Liver (tissue), 8 donors: ENCODE measurements at regions not wholly inside any gene's neighbourhood (a gene's known extent, or its start where the extent isn't known, plus 50 kb on each side); places are given as distances from the start of the nearest gene placed in this dataset.

Source experiments
- DNase-seq: peaks from one replicate; pipeline ENCODE4 v3.0.0-alpha.2; 2017; ENCODE audit warnings: low spot score
- H3K27ac ChIP-seq, 2 donors: one replicate each; pipeline ENCODE4 v1.7.0; 2013; ENCODE audit warnings: inconsistent platforms in 2 of 2, low read length in 2 of 2, control low read depth in 1 of 2, low read depth in 1 of 2, mild to moderate bottlenecking in 1 of 2
- H3K27me3 ChIP-seq, 4 donors: one replicate each; pipeline versions ENCODE4 v1.6.1 to v1.7.0; 2013; ENCODE audit warnings: low read length in 3 of 4, inconsistent platforms in 1 of 4, mild to moderate bottlenecking in 1 of 4, moderate library complexity in 1 of 4; ENCODE audit not compliant: control insufficient read depth in 4 of 4, insufficient read depth in 4 of 4
- H3K36me3 ChIP-seq, 4 donors: one replicate each; pipeline versions ENCODE4 v1.6.1 to v1.7.0; 2013; ENCODE audit warnings: low read length in 3 of 4, mild to moderate bottlenecking in 3 of 4, low read depth in 1 of 4, moderate library complexity in 1 of 4; ENCODE audit not compliant: control insufficient read depth in 4 of 4, insufficient read depth in 3 of 4
- H3K4me1 ChIP-seq, 4 donors: one replicate each; pipeline versions ENCODE4 v1.6.1 to v1.7.0; 2013; ENCODE audit warnings: low read length in 3 of 4, mild to moderate bottlenecking in 3 of 4, moderate library complexity in 1 of 4; ENCODE audit not compliant: control insufficient read depth in 4 of 4, insufficient read depth in 4 of 4
- H3K4me3 ChIP-seq, 3 donors: one replicate each; pipeline versions ENCODE4 v1.6.1 to v1.7.0; 2013; ENCODE audit warnings: low read length in 3 of 3, control low read depth in 1 of 3, low read depth in 1 of 3, mild to moderate bottlenecking in 1 of 3
- H3K9ac ChIP-seq, 2 donors: one replicate each; pipeline ENCODE4 v1.7.0; 2013; ENCODE audit warnings: low read length in 2 of 2, mild to moderate bottlenecking in 2 of 2, moderate library complexity in 2 of 2, control low read depth in 1 of 2, low read depth in 1 of 2
- H3K9me3 ChIP-seq, 4 donors: one replicate each; pipeline versions ENCODE4 v1.6.1 to v1.7.0; 2013; ENCODE audit warnings: low read length in 3 of 4; ENCODE audit not compliant: control insufficient read depth in 4 of 4
- ATF3 ChIP-seq: IDR thresholded peaks from 2 replicates; pipeline ENCODE4 v1.6.1; 2016; ENCODE audit warnings: antibody characterized with exemption
- EGR1 ChIP-seq, 2 donors: IDR thresholded peaks; 2 replicates each; pipeline ENCODE4 v1.6.1; 2016 to 2018; ENCODE audit warnings: antibody characterized with exemption in 2 of 2, low read depth in 2 of 2
- FOXA1 ChIP-seq: IDR thresholded peaks from 2 replicates; pipeline ENCODE4 v1.6.1; 2016; ENCODE audit warnings: antibody characterized with exemption
- FOXA2 ChIP-seq: IDR thresholded peaks from 2 replicates; pipeline ENCODE4 v1.6.1; 2016; ENCODE audit warnings: antibody characterized with exemption
- GABPA ChIP-seq, 2 donors: IDR thresholded peaks in 1 of 2; conservative IDR thresholded peaks in 1 of 2; 2 replicates each; pipeline ENCODE4 v1.6.1; 2016; ENCODE audit warnings: antibody characterized with exemption in 2 of 2, mild to moderate bottlenecking in 1 of 2, moderate library complexity in 1 of 2
- HNF4A ChIP-seq, 2 donors: conservative IDR thresholded peaks; 2 replicates each; pipeline ENCODE4 v1.6.1; 2016; ENCODE audit warnings: antibody characterized with exemption in 2 of 2, mild to moderate bottlenecking in 2 of 2
- HNF4G ChIP-seq: IDR thresholded peaks from 2 replicates; pipeline ENCODE4 v1.6.1; 2016; ENCODE audit warnings: antibody characterized with exemption
- JUND ChIP-seq, 2 donors: IDR thresholded peaks; 2 replicates each; pipeline ENCODE4 v1.6.1; 2016; ENCODE audit warnings: antibody characterized with exemption in 2 of 2
- NR2F2 ChIP-seq: IDR thresholded peaks from 2 replicates; pipeline ENCODE4 v1.6.1; 2016; ENCODE audit warnings: antibody characterized with exemption
- RAD21 ChIP-seq, 2 donors: IDR thresholded peaks; 2 replicates each; pipeline ENCODE4 v1.6.1; 2016; ENCODE audit warnings: antibody characterized with exemption in 2 of 2, mild to moderate bottlenecking in 2 of 2
- REST ChIP-seq: IDR thresholded peaks from 2 replicates; pipeline ENCODE4 v1.6.1; 2016; ENCODE audit warnings: antibody characterized with exemption, mild to moderate bottlenecking
- RXRA ChIP-seq, 2 donors: IDR thresholded peaks; 2 replicates each; pipeline ENCODE4 v1.6.1; 2017 to 2018; ENCODE audit warnings: antibody characterized with exemption in 2 of 2, mild to moderate bottlenecking in 1 of 2
- SP1 ChIP-seq: IDR thresholded peaks from 2 replicates; pipeline ENCODE4 v1.6.1; 2018; ENCODE audit warnings: antibody characterized with exemption, mild to moderate bottlenecking
- TAF1 ChIP-seq: conservative IDR thresholded peaks from 2 replicates; pipeline ENCODE4 v1.6.1; 2016; ENCODE audit warnings: antibody characterized with exemption, mild to moderate bottlenecking
- YY1 ChIP-seq: IDR thresholded peaks from 2 replicates; pipeline ENCODE4 v1.6.1; 2016; ENCODE audit warnings: antibody characterized with exemption, mild to moderate bottlenecking
- WGBS: extraction: QIAGEN DNeasy Blood & Tissue Kit; methylation state at CpG from one replicate; pipeline ENCODE4 v1.1.7; 2013; 5-methylcytosine and 5-hydroxymethylcytosine counted together
- TF ChIP-seq, protein P1 (sequence below): fragments of 150-350 bp; IDR thresholded peaks from 2 replicates; pipeline ENCODE4 v1.5.1; 2017; ENCODE audit warnings: improper control_type of control experiment, low read depth, low read length; ENCODE audit not compliant: missing input control
- TF ChIP-seq, protein P2 (sequence below): IDR thresholded peaks from 2 replicates; pipeline ENCODE4 v1.6.1; 2016; ENCODE audit warnings: antibody characterized with exemption
- TF ChIP-seq, protein P3 (sequence below): IDR thresholded peaks from 2 replicates; pipeline ENCODE4 v1.6.1; 2016; ENCODE audit warnings: antibody characterized with exemption
- donor health status: healthy.
- donor health status: healthy.
- donor health status: healthy.
- donor health status: healthy.
- donor health status: healthy.

GRCh38 chr22:49036513-49036912, 791.2 kb downstream of the BRD1 start:
- WGBS: 64% methylated on average over 10 of the region's 10 CpGs
- no peak for DNase-seq
- Histone ChIP-seq H3K4me3 (no peak overlapping the region), H3K36me3 (no peaks in the 10 kb centered on the region), H3K27me3 (no peaks in the 10 kb centered on the region), H3K9me3 (no peaks in the 10 kb centered on the region), H3K27ac (no peak overlapping the region), H3K9ac (no peak overlapping the region), H3K4me1 (peaks cover 0 to 9% (median 4%) of the 10 kb centered on the region in 4 donors)
- TF ChIP-seq FOXA2 (no peak), EGR1 (IDR thresholded peaks at IDR 0.05; ENCODE audit: low read depth in 2 of 2) (no peak), REST (no peak), SP1 (no peak)
- TF ChIP-seq, protein P1, sequence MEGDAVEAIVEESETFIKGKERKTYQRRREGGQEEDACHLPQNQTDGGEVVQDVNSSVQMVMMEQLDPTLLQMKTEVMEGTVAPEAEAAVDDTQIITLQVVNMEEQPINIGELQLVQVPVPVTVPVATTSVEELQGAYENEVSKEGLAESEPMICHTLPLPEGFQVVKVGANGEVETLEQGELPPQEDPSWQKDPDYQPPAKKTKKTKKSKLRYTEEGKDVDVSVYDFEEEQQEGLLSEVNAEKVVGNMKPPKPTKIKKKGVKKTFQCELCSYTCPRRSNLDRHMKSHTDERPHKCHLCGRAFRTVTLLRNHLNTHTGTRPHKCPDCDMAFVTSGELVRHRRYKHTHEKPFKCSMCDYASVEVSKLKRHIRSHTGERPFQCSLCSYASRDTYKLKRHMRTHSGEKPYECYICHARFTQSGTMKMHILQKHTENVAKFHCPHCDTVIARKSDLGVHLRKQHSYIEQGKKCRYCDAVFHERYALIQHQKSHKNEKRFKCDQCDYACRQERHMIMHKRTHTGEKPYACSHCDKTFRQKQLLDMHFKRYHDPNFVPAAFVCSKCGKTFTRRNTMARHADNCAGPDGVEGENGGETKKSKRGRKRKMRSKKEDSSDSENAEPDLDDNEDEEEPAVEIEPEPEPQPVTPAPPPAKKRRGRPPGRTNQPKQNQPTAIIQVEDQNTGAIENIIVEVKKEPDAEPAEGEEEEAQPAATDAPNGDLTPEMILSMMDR: no peak

DNA sequence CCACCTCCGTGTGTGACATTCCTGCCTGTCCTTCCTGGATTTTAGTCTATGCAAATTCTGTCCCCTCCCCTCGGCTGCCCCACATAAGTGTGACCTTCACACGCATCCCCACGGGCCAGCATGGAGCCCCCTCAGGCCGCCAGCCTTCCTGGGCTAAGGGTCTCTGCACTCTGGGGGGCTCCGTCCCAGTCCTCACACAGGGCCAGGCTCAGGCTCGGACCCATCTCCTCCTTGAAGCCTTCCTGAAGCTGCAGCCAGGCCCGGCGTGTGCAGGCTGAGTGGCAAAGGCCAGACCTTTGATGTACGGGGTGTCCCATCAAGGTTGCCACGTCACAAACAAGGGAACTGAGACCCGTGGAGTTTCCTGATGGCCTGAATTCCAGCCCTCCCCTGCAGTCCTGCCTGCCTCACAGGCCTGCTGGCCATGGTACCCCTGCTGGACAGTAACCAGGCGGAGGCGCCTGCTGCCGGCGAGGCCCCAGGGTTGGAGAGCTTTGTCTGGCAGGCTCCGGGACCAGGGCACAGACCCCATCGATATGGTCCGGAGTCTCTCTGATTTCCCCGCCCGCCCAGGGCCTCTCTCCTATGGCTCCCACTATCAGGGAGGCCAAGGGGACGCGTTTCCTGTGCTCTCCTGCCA, 791.7 kb downstream of the BRD1 start:
- no peaks in the 10 kb centered on the region for H3K9me3 ChIP-seq
- H3K4me3 ChIP-seq: no peak overlapping the region
- peaks cover 0 to 9% (median 4%) of the 10 kb centered on the region in 4 donors for H3K4me1 ChIP-seq
- no peaks in the 10 kb centered on the region for H3K36me3 ChIP-seq
- no peak overlapping the region for H3K27ac ChIP-seq
- TF ChIP-seq, protein P1: no peak
- TF ChIP-seq EGR1 (IDR thresholded peaks at IDR 0.05; ENCODE audit: low read depth in 2 of 2) (no peak), NR2F2 (no peak), REST (no peak), TAF1 (no peak), HNF4G (no peak), FOXA1 (no peak), SP1 (no peak), JUND (IDR thresholded peaks at IDR 0.05) (no peak), RXRA (IDR thresholded peaks at IDR 0.05) (no peak), HNF4A (conservative IDR thresholded peaks at IDR 0.05) (no peak), ATF3 (no peak), FOXA2 (no peak), GABPA (IDR thresholded peaks at IDR 0.05 in 1 of 2, conservative IDR thresholded peaks at IDR 0.05 in 1 of 2) (no peak), RAD21 (IDR thresholded peaks at IDR 0.05) (no peak), YY1 (no peak)
- TF ChIP-seq, protein P2, sequence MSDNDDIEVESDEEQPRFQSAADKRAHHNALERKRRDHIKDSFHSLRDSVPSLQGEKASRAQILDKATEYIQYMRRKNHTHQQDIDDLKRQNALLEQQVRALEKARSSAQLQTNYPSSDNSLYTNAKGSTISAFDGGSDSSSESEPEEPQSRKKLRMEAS: no peak
- TF ChIP-seq, protein P3, sequence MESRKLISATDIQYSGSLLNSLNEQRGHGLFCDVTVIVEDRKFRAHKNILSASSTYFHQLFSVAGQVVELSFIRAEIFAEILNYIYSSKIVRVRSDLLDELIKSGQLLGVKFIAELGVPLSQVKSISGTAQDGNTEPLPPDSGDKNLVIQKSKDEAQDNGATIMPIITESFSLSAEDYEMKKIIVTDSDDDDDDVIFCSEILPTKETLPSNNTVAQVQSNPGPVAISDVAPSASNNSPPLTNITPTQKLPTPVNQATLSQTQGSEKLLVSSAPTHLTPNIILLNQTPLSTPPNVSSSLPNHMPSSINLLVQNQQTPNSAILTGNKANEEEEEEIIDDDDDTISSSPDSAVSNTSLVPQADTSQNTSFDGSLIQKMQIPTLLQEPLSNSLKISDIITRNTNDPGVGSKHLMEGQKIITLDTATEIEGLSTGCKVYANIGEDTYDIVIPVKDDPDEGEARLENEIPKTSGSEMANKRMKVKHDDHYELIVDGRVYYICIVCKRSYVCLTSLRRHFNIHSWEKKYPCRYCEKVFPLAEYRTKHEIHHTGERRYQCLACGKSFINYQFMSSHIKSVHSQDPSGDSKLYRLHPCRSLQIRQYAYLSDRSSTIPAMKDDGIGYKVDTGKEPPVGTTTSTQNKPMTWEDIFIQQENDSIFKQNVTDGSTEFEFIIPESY: no peak
- no peaks in the 10 kb centered on the region for H3K27me3 ChIP-seq
- DNase-seq: no peak
- WGBS: 77% methylated on average over 23 of the region's 23 CpGs
- no peak overlapping the region for H3K9ac ChIP-seq
